Choroid plexus epithelial cell (primary cell): ENCODE measurements at regions not wholly inside any gene's neighbourhood (a gene's known extent, or its start where the extent isn't known, plus 50 kb on each side); places are given as distances from the start of the nearest gene placed in this dataset.
A peak's percentile ranks its signal among the peaks of the same experiment; 100 is the strongest.

Experiments used
- DNase-seq: peaks from one replicate; pipeline ENCODE4 v3.0.0-alpha.2; 2010; ENCODE audit warnings: low read depth
- H3K4me3 ChIP-seq: 2 replicates; pipeline ENCODE4 v1.5.1; 2011; ENCODE audit warnings: low read depth, mild to moderate bottlenecking, control low read depth, low read length, moderate library complexity
- CTCF ChIP-seq: conservative IDR thresholded peaks from 2 replicates; pipeline ENCODE4 v1.5.1; 2011; ENCODE audit warnings: low read depth, mild to moderate bottlenecking, control low read depth, inconsistent platforms, low read length, moderate library complexity

- no peak for TF ChIP-seq CTCF
- no peak for DNase-seq
- H3K4me3 ChIP-seq: no peak overlapping the region
Observed at GRCh38 chr2:240346015-240346752, 89.3 kb upstream of the GPC1 start.

GRCh38 chr2:240346753-240347372 is 88.6 kb upstream of the GPC1 start:
- no peak for DNase-seq
- TF ChIP-seq CTCF: no peak
- no peak overlapping the region for H3K4me3 ChIP-seq

GRCh38 chr2:240347373-240347940 is 88.0 kb upstream of the GPC1 start:
- DNase-seq: no peak
- no peak overlapping the region for H3K4me3 ChIP-seq
- no peak for TF ChIP-seq CTCF

GRCh38 chr2:240347949-240348500 is 87.4 kb upstream of the GPC1 start:
- H3K4me3 ChIP-seq: no peak overlapping the region
- no peak for DNase-seq
- no peak for TF ChIP-seq CTCF

- no peak overlapping the region for H3K4me3 ChIP-seq
- peak; percentile 33 for DNase-seq
- TF ChIP-seq CTCF: no peak
Observed at GRCh38 chr2:240348522-240348921, 86.9 kb upstream of the GPC1 start.

GRCh38 chr2:240349133-240350005 is 86.1 kb upstream of the GPC1 start:
- no peak overlapping the region for H3K4me3 ChIP-seq
- no peak for DNase-seq
- TF ChIP-seq CTCF: no peak
